DLD1 (cell line): ENCODE measurements at regions not wholly inside any gene's neighbourhood (a gene's known extent, or its start where the extent isn't known, plus 50 kb on each side); places are given as distances from the start of the nearest gene placed in this dataset.

Experiments
- in situ Hi-C: cut with HindIII; loops from 2 replicates; pipeline ENCODE4 v1.10.0; 2017; ENCODE audit warnings: low sequenced_read_pairs

- in situ Hi-C loops: no loop called here
Observed at GRCh38 chr4:181234951-181235680, 1008.1 kb upstream of the TENM3 start.

- in situ Hi-C loops: no loop called here
Observed at GRCh38 chr4:181245326-181245725, 997.9 kb upstream of the TENM3 start.

- in situ Hi-C loops: no loop called here
Observed at GRCh38 chr4:181249031-181249430, 994.2 kb upstream of the TENM3 start.

- in situ Hi-C loops: no loop called here
Observed at GRCh38 chr4:181254771-181255170, 988.4 kb upstream of the TENM3 start.

GRCh38 chr4:181258569-181258968, 984.6 kb upstream of the TENM3 start:
- in situ Hi-C loops: no loop called here

GRCh38 chr4:181259081-181259709, 984.0 kb upstream of the TENM3 start:
- in situ Hi-C loops: no loop called here

- in situ Hi-C loops: no loop called here
Observed at GRCh38 chr4:181261279-181261678, 981.9 kb upstream of the TENM3 start.

- in situ Hi-C loops: no loop called here
Observed at GRCh38 chr4:181264893-181265292, 978.3 kb upstream of the TENM3 start.

GRCh38 chr4:181265370-181265769, 977.8 kb upstream of the TENM3 start:
- in situ Hi-C loops: no loop called here

- in situ Hi-C loops: no loop called here
Observed at GRCh38 chr4:181271116-181271640, 972.0 kb upstream of the TENM3 start.

- in situ Hi-C loops: no loop called here
Observed at GRCh38 chr4:181272422-181272821, 970.8 kb upstream of the TENM3 start.

- in situ Hi-C loops: no loop called here
Observed at GRCh38 chr4:181278941-181279340, 964.3 kb upstream of the TENM3 start.

- in situ Hi-C loops: no loop called here
Observed at GRCh38 chr4:181281451-181281850, 961.8 kb upstream of the TENM3 start.

GRCh38 chr4:181289198-181289597, 954.0 kb upstream of the TENM3 start:
- in situ Hi-C loops: no loop called here

GRCh38 chr4:181291615-181292014, 951.6 kb upstream of the TENM3 start:
- in situ Hi-C loops: no loop called here

GRCh38 chr4:181293014-181293413, 950.2 kb upstream of the TENM3 start:
- in situ Hi-C loops: no loop called here

GRCh38 chr4:181293541-181293940, 949.7 kb upstream of the TENM3 start:
- in situ Hi-C loops: no loop called here

- in situ Hi-C loops: no loop called here
Observed at GRCh38 chr4:181294421-181294820, 948.8 kb upstream of the TENM3 start.

- in situ Hi-C loops: no loop called here
Observed at GRCh38 chr4:181301735-181302710, 941.2 kb upstream of the TENM3 start.

GRCh38 chr4:181307824-181308223, 935.4 kb upstream of the TENM3 start:
- in situ Hi-C loops: no loop called here
